ENCODE measurements at regions not wholly inside any gene's neighbourhood (a gene's known extent, or its start where the extent isn't known, plus 50 kb on each side); places are given as distances from the start of the nearest gene placed in this dataset.
"Not testable (repeated sequence)": the region's sequence is repeated elsewhere in the genome, so short reads cannot be mapped to it uniquely, and the experiment has no call there.

GRCh38 chr4:159859656-159860148, 756.8 kb downstream of the RAPGEF2 start:
- no peak for DNase-seq

- DNase-seq, result no peak
These were observed 758.1 kb downstream of the RAPGEF2 start for GRCh38 chr4:159860945-159861344.

DNA sequence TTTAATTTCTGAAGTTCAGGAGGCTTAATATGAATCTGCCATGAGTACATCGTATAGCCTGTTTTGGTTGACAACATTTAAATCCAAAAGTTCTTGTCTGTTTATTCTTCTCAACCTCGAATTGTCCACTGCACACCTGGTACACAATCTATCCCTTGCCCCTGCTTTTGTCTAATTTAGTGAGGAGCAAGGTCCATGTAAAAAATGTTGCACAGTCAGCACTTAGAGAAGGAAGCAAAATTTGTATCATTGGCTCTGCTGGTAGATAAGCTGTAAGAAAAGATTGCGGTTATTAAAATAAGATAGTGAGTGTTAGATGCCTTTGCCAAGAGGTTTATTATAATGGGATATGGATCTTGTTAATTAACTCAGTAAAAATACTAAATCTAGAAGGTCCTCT, 761.5 kb downstream of the RAPGEF2 start:
- no peak for DNase-seq

DNA sequence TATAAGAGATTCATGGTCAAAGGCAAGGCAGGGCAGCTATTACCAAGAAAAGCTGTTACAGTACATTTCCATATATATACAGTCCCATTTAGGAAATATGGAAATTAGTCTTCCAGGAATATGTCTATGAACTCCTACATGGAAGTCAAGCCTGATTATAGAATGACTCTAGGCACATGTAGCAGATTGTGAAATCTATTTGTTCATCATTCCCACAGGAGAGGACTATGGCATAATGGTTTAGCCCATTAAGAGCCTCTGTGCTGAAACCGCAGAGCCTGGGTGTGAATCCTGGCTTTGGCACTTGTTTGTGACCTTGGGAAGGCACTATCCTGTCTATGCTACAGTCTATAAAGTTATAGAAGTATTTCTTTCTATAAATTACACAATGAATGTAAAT, 764.8 kb downstream of the RAPGEF2 start:
- DNase-seq, result no peak

DNA sequence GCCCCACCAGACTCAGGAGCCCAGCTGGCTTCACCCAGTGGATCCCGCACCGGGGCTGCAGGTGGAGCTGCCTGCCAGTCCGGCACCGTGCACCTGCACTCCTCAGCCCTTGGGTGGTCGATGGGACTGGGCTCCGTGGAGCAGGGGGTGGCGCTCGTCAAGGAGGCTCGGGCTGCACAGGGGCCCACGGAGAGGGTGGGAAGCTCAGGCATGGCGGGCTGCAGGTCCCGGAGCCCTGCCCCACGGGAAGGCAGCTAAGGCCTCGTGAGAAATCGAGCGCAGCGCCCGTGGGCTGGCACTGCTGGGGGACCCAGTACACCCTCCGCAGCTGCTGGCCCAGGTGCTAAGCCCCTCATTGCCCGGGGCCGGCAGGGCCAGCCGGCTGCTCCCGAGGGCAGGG, 766.1 kb downstream of the RAPGEF2 start:
- not testable (repeated sequence) for DNase-seq

DNA sequence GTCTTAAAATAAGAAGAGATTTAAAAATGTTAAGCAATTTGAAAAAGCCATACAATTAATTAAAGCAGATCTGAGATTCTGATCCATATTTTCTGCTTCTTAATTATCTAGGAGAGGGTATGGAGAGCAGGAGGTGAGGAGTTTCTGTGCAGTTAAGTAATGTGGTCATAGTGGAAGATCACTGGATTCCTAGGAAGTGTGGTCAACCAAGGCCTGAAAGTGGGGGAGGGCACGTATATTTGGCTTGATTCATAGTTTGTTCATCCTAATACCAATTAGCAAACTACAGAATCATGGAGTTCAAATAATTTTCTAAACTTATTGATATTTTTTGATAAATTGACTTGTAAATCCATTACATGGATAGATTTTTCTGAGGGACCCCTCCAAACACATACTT, 768.3 kb downstream of the RAPGEF2 start:
- DNase-seq, result no peak

DNA sequence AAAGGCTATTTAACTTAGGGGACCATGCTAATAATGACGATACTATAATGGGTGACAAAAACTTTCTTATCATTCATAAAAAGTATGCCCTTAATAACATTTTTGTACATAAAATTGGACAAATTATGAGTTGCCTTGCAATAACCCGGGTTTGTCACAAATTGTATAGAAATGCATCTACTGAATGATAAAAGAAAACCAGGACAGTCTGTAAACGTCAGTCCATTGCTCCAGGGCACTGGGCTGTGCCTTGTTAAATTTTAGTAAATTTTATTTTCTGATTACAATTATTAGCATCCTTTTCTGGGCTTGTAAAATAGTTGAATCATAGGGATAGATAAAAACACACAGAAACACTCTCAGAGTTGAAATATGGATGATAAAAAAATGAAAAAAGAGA, 778.3 kb downstream of the RAPGEF2 start:
- DNase-seq, result no peak

DNA sequence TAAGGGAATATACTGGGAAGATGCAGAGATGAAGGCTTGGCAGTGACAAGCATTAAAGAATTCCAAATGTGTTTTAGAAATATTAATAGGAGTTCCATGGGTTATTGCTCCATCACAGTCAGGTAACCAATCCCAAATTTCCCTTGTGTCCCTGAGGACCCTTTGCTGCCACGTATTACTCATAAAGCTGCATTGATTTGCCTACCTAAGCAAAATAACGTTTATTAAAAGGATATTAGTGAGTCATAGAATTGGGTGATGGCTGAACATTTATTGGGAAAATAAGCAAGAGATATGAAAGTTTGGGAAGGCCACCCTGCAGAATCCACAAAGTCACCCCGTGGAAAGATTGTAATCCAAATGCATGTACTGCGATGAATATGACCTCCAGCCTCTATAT, 782.1 kb downstream of the RAPGEF2 start:
- DNase-seq, result no peak

DNA sequence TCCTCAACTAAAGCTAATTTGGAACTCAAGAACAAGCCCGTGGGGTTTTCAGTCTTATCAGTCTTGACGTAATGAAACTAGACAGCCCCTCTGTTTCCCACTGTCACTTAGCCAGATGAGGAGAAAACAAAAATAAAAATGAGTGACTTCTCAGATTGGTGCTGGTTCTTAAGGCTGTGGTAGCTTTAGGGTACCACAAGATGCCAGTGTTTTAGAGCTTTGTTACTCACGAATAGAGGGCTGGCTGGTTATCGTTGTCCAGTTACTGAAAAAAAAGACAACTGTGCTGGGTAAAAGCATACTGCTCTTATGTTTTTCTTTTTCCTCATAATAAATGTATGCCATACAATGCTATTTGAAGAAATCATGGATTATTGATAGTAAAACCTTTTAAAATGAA, 796.7 kb downstream of the RAPGEF2 start:
- DNase-seq, result no peak

- no peak for DNase-seq
These were observed 797.7 kb downstream of the RAPGEF2 start for GRCh38 chr4:159900562-159900961.

GRCh38 chr4:159902648-159903047, 799.8 kb downstream of the RAPGEF2 start:
- DNase-seq, result no peak

DNA sequence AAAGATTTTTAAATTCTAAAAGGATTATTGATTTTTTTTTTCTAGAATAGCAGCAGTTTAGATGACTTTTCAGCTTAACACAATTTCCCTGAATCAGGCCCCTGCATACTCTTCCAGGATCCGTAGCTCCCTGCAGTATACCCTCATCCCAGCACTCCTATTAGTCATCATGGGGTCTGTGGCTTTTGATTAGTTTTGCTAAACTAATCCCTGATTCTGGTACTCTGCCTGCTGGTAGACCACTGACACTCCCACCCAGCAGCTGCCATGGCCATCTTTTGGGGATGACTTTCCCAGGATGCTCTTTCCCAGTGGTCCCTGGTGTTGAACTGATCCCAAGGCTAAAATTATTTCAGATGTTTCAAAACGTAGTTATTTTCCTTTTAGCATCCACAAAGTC, 802.0 kb downstream of the RAPGEF2 start:
- no peak for DNase-seq

GRCh38 chr4:159906051-159906450, 803.2 kb downstream of the RAPGEF2 start:
- DNase-seq, result no peak

DNA sequence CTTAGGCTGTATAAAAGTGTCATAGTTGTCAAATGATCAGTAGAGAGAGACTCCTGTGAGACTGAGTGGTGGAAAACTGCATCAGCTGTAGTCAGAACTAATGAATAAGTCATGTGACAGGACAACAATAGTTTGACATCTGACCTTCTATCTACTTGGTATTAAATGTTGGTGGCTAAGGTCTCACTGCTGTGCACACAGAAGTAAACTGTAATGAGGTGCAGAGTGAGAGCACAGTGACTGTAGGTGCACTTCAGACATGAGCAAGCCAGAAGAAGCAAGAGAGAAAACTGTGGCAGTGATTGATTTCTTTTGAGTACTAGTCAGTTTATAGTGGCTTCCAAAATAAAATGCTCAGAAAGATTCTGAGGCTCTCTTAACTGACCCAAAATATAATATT, 803.6 kb downstream of the RAPGEF2 start:
- no peak for DNase-seq

DNA sequence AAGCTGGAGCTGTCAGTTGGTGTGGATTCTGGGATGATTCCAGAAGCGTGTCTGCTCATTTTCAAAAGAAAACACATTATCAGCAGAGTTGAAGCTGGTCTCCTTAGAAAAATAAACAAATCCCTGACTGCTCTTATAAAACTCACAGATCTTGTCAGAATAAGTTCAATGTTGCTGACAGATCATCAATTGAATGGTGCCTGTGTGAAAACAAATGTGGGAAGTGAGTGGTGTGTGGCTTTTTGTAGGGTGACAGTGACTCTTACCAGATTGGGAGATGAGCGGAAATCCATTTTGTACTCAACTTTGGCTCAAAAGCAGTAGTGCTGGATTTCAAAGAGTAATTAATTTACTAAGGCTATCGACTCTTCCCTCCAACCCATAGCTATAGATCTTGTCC, 807.8 kb downstream of the RAPGEF2 start:
- no peak for DNase-seq

DNA sequence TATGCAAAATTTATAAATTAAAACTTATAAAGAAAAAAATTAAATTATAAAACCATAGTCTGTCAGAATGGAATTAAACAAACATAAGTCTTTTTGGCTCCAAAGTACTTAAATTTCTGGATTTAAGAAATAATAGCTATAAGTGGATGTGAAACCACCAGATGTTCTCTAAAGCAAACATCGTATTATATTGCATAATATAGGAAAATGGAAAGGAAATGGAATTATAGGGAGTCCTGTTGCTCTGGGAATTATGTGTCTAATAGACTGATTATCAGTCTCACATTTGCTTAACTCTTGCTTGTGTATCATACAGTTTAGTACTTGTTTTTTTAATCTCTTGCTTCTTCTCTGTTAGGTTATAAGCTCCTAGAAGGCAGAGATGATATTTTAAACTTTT, 819.2 kb downstream of the RAPGEF2 start:
- DNase-seq, result no peak

DNA sequence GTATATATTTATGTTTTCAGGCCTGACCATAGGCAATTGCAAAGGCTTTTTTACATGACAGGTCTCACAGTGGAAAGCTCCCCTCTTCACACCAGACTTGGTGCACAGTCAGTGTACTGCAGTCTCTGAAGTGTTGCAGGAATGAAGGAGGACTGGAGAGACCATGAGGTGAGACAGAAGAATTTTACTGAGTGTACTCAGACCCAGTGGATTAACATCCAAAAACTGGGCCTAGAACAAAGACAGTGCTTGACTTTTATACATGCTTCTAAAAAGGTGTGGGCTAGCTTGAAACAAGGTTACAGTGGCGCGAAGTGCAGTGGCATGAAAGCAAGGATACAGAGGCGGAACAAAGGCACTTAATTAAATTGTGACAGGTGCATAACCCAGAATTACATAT, 822.9 kb downstream of the RAPGEF2 start:
- DNase-seq, result no peak

DNA sequence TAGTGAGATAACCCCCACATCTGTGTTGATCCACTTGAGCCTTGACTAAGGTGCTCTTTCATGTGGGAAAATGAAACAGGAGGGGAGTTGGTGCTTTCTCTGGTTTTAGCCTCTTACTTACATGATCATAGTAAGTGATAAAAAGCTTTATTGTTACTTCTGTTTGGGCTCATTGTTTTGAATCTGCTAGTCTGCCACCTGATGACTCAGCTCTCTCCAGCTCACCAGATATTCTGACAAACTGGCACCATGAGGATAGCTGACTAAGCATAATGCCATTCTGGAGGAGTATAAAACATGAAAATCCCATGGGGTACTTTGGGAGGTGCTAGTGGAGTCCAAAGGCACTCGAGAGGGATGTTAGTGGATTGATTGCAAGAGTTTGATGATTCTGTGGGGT, 824.0 kb downstream of the RAPGEF2 start:
- DNase-seq, result no peak

GRCh38 chr4:159927781-159928180, 824.9 kb downstream of the RAPGEF2 start:
- DNase-seq, result no peak

GRCh38 chr4:159934602-159935001, 831.7 kb downstream of the RAPGEF2 start:
- DNase-seq, result not testable (repeated sequence)

DNA sequence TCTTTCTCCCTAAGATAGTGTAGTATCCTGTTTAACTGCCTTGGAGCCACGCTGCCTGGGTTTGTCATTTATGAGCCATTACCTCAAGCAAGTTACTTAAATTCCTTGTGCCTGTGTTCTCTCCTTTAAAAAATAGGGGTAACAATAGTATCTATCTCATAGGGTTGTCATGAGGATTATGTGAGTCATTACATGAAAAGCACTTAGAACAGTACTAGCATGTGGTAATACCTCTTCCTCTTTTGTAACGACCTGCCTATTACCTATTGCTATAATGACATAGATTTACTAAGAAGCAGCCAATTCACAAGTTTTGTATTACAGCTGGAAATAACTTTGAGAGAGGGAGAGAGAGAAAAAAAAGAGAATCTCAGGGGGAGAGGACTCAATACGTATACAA, 834.7 kb downstream of the RAPGEF2 start:
- DNase-seq, result no peak

- not testable (repeated sequence) for DNase-seq
These were observed 836.8 kb downstream of the RAPGEF2 start for GRCh38 chr4:159939681-159940080.

- DNase-seq, result no peak
These were observed 838.2 kb downstream of the RAPGEF2 start for GRCh38 chr4:159941076-159941475.

DNA sequence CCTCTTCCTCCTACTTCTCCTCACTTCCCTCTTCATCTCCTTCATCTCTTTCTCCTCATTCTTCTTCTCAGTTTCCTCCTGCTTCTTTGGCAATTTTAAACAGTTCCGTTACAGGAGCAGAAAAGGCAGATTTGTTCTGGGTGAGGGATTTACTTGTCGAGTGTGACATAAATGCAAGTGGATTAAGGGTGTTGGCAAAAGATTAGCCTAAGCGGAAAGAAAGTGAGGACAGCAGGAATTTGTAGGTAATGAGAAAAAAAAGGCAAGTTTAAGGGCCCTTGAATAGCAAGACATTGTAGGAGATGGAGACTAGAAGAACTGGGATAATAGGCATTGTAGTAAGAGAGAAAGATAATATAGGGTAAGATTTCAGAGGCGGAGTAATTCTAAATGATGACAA, 841.6 kb downstream of the RAPGEF2 start:
- no peak for DNase-seq

DNA sequence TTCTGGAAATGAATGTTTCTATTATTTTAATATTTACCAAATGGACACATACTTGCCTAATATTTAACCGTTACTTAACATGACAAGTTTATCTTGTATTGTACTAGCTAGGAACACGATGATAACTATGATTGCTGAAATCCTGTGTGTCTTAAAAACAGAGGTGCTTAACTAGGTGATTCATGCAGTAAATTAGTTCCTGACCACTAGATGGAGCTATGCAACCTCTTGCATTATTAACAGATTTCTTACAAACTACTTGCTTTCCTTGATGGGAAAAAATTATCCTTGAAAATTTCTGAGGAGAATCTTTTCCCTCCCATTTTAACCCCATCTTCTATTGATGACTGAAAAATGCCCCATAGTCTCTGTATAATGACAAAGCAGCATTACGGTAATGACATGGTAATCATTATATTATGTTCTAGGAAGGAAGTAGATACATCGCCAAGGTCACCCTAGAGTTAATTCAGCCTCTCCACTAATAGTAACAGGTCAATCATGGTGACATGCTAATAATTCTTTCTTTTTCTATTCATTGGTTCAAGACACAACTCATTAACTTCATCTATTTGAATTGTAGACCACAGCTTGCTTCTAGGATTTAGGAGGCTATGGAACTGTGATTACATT, 844.2 kb downstream of the RAPGEF2 start:
- peak; percentile 18 for DNase-seq

DNA sequence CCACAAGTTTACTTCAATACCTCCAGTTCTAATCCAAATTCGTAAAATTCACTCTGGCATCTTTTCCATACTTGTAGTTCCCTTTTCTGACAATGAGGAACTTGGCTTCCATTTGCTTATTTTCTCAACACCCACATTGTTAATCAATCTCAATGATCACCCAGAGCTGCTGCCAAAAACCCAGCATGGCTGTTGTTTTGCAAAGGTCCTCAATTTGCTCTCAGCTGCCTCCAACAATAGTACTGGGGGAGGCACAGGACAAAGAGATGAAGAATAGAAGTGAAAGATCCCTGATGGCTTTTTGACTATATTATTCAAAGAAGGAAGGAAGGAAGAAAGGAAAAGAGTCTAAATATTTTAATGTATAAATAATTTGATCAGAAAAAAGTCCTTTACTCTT, 847.8 kb downstream of the RAPGEF2 start:
- DNase-seq, result no peak
